CD14-positive monocyte (primary cell): ENCODE measurements at regions not wholly inside any gene's neighbourhood (a gene's known extent, or its start where the extent isn't known, plus 50 kb on each side); places are given as distances from the start of the nearest gene placed in this dataset.

Experiments
- DNase-seq, 3 donors: peaks; one replicate each; pipeline ENCODE4 v3.0.0-alpha.2; 2011 to 2022
- H2AFZ ChIP-seq: 2 replicates; pipeline ENCODE4 v1.6.0; 2012; ENCODE audit warnings: mild to moderate bottlenecking, low read depth, low read length, inconsistent platforms; ENCODE audit not compliant: insufficient read depth, poor library complexity, severe bottlenecking
- H3K27ac ChIP-seq, 2 donors: 1 replicate in 1 of 2; 2 replicates in 1 of 2; pipeline ENCODE4 v1.5.1; 2012 to 2013; ENCODE audit warnings: low read length in 2 of 2, control low read depth in 1 of 2, inconsistent platforms in 1 of 2, low read depth in 1 of 2, mild to moderate bottlenecking in 1 of 2
- H3K27me3 ChIP-seq, 2 donors: one replicate each; pipeline versions ENCODE4 v1.6.0 to v1.6.1; 2011 to 2013; ENCODE audit warnings: low read length in 2 of 2; ENCODE audit not compliant: control insufficient read depth in 2 of 2, insufficient read depth in 2 of 2
- H3K36me3 ChIP-seq, 2 donors: replicated peaks in 1 of 2; 1 replicate in 1 of 2; 2 replicates in 1 of 2; pipeline versions ENCODE4 v1.5.1 to v1.6.1; 2012 to 2013; ENCODE audit warnings: low read length in 2 of 2, control low read depth in 1 of 2, inconsistent platforms in 1 of 2, mild to moderate bottlenecking in 1 of 2; ENCODE audit not compliant: insufficient read depth in 2 of 2, control insufficient read depth in 1 of 2
- H3K4me1 ChIP-seq, 2 donors: 1 replicate in 1 of 2; 2 replicates in 1 of 2; pipeline versions ENCODE4 v1.5.1 to v1.6.1; 2012 to 2013; ENCODE audit warnings: low read length in 2 of 2, control low read depth in 1 of 2, inconsistent platforms in 1 of 2, mild to moderate bottlenecking in 1 of 2, moderate library complexity in 1 of 2; ENCODE audit not compliant: insufficient read depth in 2 of 2, control insufficient read depth in 1 of 2
- H3K4me2 ChIP-seq: replicated peaks from 2 replicates; pipeline ENCODE3; 2012; ENCODE audit warnings: low read length, moderate library complexity, mild to moderate bottlenecking; ENCODE audit not compliant: poor library complexity, severe bottlenecking; ENCODE audit errors: extremely low read depth
- H3K4me3 ChIP-seq, 3 experiments: fragments of 200-600 bp in 1 of 3; sonication (generic) in 1 of 3; replicated peaks in 1 of 3; 1 replicate in 2 of 3; 2 replicates in 1 of 3; pipeline ENCODE4 v1.5.1; 2011 to 2013; ENCODE audit warnings: low read length in 3 of 3, mild to moderate bottlenecking in 3 of 3, control low read depth in 2 of 3, low read depth in 2 of 3, inconsistent platforms in 1 of 3, moderate library complexity in 1 of 3
- H3K79me2 ChIP-seq: 2 replicates; pipeline ENCODE4 v1.6.0; 2012; ENCODE audit warnings: mild to moderate bottlenecking, control low read depth, inconsistent platforms, low read length, moderate library complexity; ENCODE audit not compliant: insufficient read depth
- H3K9ac ChIP-seq: 2 replicates; pipeline ENCODE4 v1.6.0; 2017; ENCODE audit warnings: low read length, mild to moderate bottlenecking; ENCODE audit not compliant: insufficient read depth, poor library complexity, severe bottlenecking
- H3K9me3 ChIP-seq, 2 donors: replicated peaks in 1 of 2; 1 replicate in 1 of 2; 2 replicates in 1 of 2; pipeline versions ENCODE4 v1.5.1 to v1.6.1; 2012 to 2013; ENCODE audit warnings: low read length in 2 of 2, control low read depth in 1 of 2; ENCODE audit not compliant: control insufficient read depth in 1 of 2, insufficient read depth in 1 of 2
- H4K20me1 ChIP-seq: 2 replicates; pipeline ENCODE4 v1.6.0; 2012; ENCODE audit warnings: mild to moderate bottlenecking, low read length, control low read depth, moderate library complexity; ENCODE audit not compliant: insufficient read depth
- H3K27ac Mint-ChIP-seq, 7 donors: one replicate each; pipeline ENCODE4 v1.8.0; 2020; ENCODE audit warnings: mild to moderate bottlenecking in 7 of 7, mixed read lengths in 7 of 7, moderate library complexity in 6 of 7, inconsistent platforms in 2 of 7
- H3K27me3 Mint-ChIP-seq, 3 donors: one replicate each; pipeline ENCODE4 v1.8.0; 2021 to 2022; ENCODE audit warnings: low read depth in 3 of 3, mild to moderate bottlenecking in 3 of 3, mixed read lengths in 3 of 3, moderate library complexity in 3 of 3, inconsistent platforms in 1 of 3
- H3K36me3 Mint-ChIP-seq, 2 donors: one replicate each; pipeline ENCODE4 v1.8.0; 2020; ENCODE audit warnings: mixed read lengths in 2 of 2, inconsistent platforms in 1 of 2, mild to moderate bottlenecking in 1 of 2
- H3K4me1 Mint-ChIP-seq: one replicate; pipeline ENCODE4 v1.8.0; 2020; ENCODE audit warnings: mild to moderate bottlenecking, mixed read lengths
- H3K4me3 Mint-ChIP-seq, 2 donors: one replicate each; pipeline ENCODE4 v1.8.0; 2020; ENCODE audit warnings: mild to moderate bottlenecking in 2 of 2, mixed read lengths in 2 of 2, moderate library complexity in 1 of 2
- H3K9me3 Mint-ChIP-seq, 7 donors: one replicate each; pipeline ENCODE4 v1.8.0; 2020 to 2022; ENCODE audit warnings: mixed read lengths in 7 of 7, mild to moderate bottlenecking in 6 of 7, moderate library complexity in 6 of 7, inconsistent platforms in 2 of 7
- WGBS: methylation state at CpG from one replicate; pipeline ENCODE4 v1.1.5; 2013; ENCODE audit warnings: missing lambda C conversion rate; ENCODE audit not compliant: insufficient coverage; 5-methylcytosine and 5-hydroxymethylcytosine counted together
- intact Hi-C, 2 donors: fragments of 100-400 bp; cut with micrococcal nuclease; formaldehyde crosslinking; loops; one replicate each; pipeline versions ENCODE4 v1.15.0 to v1.15.1; 2023
- TF ChIP-seq, protein P1 (sequence below): fragments of 200-600 bp; IDR thresholded peaks from one replicate; pipeline ENCODE4 v1.8.0; 2022; ENCODE audit warnings: antibody characterized with exemption, mild to moderate bottlenecking

DNA sequence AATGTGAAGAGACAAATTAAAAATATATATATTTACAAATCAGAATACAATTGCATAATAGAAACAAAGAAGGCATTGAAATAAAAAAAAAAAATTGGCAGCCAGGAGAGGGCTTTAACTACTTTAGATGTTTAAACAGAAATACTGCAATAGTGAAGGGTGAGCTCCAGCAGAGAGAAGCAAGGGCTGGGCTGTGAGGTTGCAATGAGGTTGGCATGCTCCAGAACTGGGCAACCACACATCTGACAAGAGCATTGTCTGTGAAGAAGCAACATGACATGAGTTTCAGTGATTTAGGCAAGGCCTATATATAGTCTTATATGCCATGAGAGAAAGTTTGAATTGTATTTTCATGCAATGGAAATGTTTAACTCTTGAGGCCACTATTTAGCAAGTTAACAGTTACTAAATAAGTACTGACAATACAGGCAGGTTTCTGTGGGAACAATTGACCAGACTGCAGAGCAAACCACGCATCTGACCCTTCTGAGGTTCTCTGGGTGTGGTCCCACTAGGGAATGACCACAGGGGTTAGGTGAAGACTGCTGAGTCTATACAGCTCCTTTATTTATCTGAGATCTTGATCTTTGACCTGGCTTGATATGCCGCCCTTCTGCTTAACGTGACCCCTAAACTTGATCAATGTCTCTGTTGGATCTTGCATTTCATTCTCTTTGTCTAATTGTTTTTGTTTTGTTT, 354.2 kb upstream of the PIK3C3 start:
- H3K4me2 ChIP-seq: no peak overlapping the region
- H3K27me3 Mint-ChIP-seq: no peaks in the 10 kb centered on the region
- H3K4me3 ChIP-seq: no peak overlapping the region
- no peak for DNase-seq
- no peak overlapping the region for H3K4me3 Mint-ChIP-seq
- no peak overlapping the region for H3K27ac Mint-ChIP-seq
- no peak overlapping the region for H2AFZ ChIP-seq
- H3K27me3 ChIP-seq: no peaks in the 10 kb centered on the region
- no peak overlapping the region for H3K27ac ChIP-seq
- peaks cover 0 to 5% of the 10 kb centered on the region in 2 donors for H3K9me3 ChIP-seq
- H4K20me1 ChIP-seq: no peaks in the 10 kb centered on the region
- H3K79me2 ChIP-seq: no peaks in the 10 kb centered on the region
- WGBS: 75% methylated on average over 1 of the region's 3 CpGs
- no peaks in the 10 kb centered on the region for H3K4me1 Mint-ChIP-seq
- peaks cover 0 to 15% (median 5%) of the 10 kb centered on the region in 7 donors for H3K9me3 Mint-ChIP-seq
- no peaks in the 10 kb centered on the region for H3K36me3 Mint-ChIP-seq
- TF ChIP-seq, protein P1, sequence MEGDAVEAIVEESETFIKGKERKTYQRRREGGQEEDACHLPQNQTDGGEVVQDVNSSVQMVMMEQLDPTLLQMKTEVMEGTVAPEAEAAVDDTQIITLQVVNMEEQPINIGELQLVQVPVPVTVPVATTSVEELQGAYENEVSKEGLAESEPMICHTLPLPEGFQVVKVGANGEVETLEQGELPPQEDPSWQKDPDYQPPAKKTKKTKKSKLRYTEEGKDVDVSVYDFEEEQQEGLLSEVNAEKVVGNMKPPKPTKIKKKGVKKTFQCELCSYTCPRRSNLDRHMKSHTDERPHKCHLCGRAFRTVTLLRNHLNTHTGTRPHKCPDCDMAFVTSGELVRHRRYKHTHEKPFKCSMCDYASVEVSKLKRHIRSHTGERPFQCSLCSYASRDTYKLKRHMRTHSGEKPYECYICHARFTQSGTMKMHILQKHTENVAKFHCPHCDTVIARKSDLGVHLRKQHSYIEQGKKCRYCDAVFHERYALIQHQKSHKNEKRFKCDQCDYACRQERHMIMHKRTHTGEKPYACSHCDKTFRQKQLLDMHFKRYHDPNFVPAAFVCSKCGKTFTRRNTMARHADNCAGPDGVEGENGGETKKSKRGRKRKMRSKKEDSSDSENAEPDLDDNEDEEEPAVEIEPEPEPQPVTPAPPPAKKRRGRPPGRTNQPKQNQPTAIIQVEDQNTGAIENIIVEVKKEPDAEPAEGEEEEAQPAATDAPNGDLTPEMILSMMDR: no peak
- H3K36me3 ChIP-seq: no peaks in the 10 kb centered on the region
- intact Hi-C loops: no loop called here
- H3K9ac ChIP-seq: no peak overlapping the region
- H3K4me1 ChIP-seq: no peaks in the 10 kb centered on the region

DNA sequence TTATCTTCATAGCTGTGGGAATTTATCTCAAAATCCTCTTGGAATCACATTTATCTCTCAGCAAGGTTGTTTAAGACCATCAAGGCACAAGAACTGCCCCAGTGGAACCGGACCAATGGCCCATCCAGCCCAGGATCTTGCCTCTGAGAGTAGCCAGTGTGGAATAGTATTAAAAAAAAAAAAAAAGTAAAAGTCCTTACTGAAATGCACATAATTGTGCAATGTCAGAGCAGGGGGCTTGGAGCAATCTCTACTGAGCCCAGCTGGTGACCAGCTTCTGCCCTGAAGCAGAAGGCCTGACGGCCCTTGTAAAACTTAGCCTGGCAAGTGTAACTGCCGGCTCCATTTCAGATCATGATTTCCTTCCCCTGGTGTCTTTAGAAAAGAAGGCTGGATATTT, 355.6 kb upstream of the PIK3C3 start:
- Histone ChIP-seq H3K9ac (no peak overlapping the region), H3K27ac (no peak overlapping the region), H3K79me2 (no peaks in the 10 kb centered on the region), H3K36me3 (no peaks in the 10 kb centered on the region), H2AFZ (no peak overlapping the region), H3K9me3 (peaks cover 0 to 3% of the 10 kb centered on the region in 2 donors), H3K4me2 (no peak overlapping the region), H4K20me1 (no peaks in the 10 kb centered on the region), H3K4me1 (no peaks in the 10 kb centered on the region), H3K27me3 (no peaks in the 10 kb centered on the region), H3K4me3 (no peak overlapping the region)
- Mint-ChIP-seq H3K4me3 (no peak overlapping the region), H3K36me3 (no peaks in the 10 kb centered on the region), H3K4me1 (no peaks in the 10 kb centered on the region), H3K9me3 (peaks cover 0 to 11% (median 4%) of the 10 kb centered on the region in 7 donors), H3K27ac (no peak overlapping the region), H3K27me3 (no peaks in the 10 kb centered on the region)
- DNase-seq: no peak
- TF ChIP-seq, protein P1: no peak
- WGBS: 100% methylated on average over 1 of the region's 3 CpGs
- intact Hi-C loops: no loop called here
